Adrenal gland (tissue), 5 donors: ENCODE measurements at regions not wholly inside any gene's neighbourhood (a gene's known extent, or its start where the extent isn't known, plus 50 kb on each side); places are given as distances from the start of the nearest gene placed in this dataset.

Experiments used
- POLR2A ChIP-seq, 2 donors: fragments of 450-650 bp; IDR thresholded peaks; one replicate each; pipeline ENCODE4 v1.6.1; 2017; ENCODE audit warnings: antibody characterized with exemption in 2 of 2, mild to moderate bottlenecking in 2 of 2, moderate library complexity in 1 of 2
- TF ChIP-seq, protein P1 (sequence below), 6 experiments: fragments of 450-650 bp in 4 of 6; fragments of 200-600 bp in 2 of 6; sonication (generic) in 1 of 6; IDR thresholded peaks; 1 replicate in 5 of 6; 2 replicates in 1 of 6; pipeline versions ENCODE4 v1.5.1 to v1.8.0; 2016 to 2021; ENCODE audit warnings: antibody characterized with exemption in 6 of 6, mild to moderate bottlenecking in 2 of 6, moderate library complexity in 1 of 6
- donor health status: DM: no; HTN: no; CAD: no.

DNA sequence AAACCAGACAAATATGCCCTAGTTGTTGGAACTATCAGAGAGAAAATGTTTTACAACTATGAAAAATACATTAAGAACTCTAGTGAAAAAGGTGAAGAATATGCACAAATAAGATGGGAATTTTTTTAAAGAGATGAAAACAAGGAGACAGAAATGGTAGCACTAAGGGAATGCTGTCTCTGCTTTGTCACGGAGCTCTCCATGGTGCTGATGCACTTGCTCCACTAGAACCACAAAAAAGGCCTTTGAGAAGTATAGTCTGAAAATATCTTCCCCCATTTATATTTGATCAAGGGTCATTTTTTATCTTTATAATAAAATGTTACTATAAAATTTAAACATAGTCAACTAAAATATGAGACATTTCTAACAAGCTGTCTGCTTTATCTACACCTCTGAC lies 1655.5 kb upstream of the AGA start:
- TF ChIP-seq POLR2A (IDR thresholded peaks at IDR 0.05), result no peak
- TF ChIP-seq, protein P1, sequence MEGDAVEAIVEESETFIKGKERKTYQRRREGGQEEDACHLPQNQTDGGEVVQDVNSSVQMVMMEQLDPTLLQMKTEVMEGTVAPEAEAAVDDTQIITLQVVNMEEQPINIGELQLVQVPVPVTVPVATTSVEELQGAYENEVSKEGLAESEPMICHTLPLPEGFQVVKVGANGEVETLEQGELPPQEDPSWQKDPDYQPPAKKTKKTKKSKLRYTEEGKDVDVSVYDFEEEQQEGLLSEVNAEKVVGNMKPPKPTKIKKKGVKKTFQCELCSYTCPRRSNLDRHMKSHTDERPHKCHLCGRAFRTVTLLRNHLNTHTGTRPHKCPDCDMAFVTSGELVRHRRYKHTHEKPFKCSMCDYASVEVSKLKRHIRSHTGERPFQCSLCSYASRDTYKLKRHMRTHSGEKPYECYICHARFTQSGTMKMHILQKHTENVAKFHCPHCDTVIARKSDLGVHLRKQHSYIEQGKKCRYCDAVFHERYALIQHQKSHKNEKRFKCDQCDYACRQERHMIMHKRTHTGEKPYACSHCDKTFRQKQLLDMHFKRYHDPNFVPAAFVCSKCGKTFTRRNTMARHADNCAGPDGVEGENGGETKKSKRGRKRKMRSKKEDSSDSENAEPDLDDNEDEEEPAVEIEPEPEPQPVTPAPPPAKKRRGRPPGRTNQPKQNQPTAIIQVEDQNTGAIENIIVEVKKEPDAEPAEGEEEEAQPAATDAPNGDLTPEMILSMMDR (IDR thresholded peaks at IDR 0.05), result no peak
